ENCODE measurements at regions not wholly inside any gene's neighbourhood (a gene's known extent, or its start where the extent isn't known, plus 50 kb on each side); places are given as distances from the start of the nearest gene placed in this dataset.

GRCh38 chr9:7456793-7457530 lies 342.6 kb downstream of the DMAC1 start:
- H3K79me2 ChIP-seq = no peaks in the 10 kb centered on the region
- no peak for TF ChIP-seq CTCF (IDR thresholded peaks at IDR 0.05)
- no peaks in the 10 kb centered on the region for H3K9me3 ChIP-seq (ENCODE audit: control insufficient read depth, low read length)
- no peaks in the 10 kb centered on the region for H3K27me3 ChIP-seq (ENCODE audit: control insufficient read depth, insufficient read depth, low read length)
- no peak overlapping the region for H3K9ac ChIP-seq
- no peak overlapping the region for H3K4me3 ChIP-seq (ENCODE audit: low read depth, low read length)
- no peak overlapping the region for H2AFZ ChIP-seq
- no peak overlapping the region for H3K27ac ChIP-seq
- H3K36me3 ChIP-seq (ENCODE audit: control insufficient read depth, insufficient read depth, low read length) = no peaks in the 10 kb centered on the region
- no peak overlapping the region for H3K4me2 ChIP-seq (ENCODE audit: low read length)
- no peaks in the 10 kb centered on the region for H3K4me1 ChIP-seq

GRCh38 chr9:7456377-7456776 lies 343.2 kb downstream of the DMAC1 start:
- no peak overlapping the region for H3K9ac ChIP-seq
- H3K27me3 ChIP-seq (ENCODE audit: control insufficient read depth, insufficient read depth, low read length) = no peaks in the 10 kb centered on the region
- H2AFZ ChIP-seq = no peak overlapping the region
- no peaks in the 10 kb centered on the region for H3K4me1 ChIP-seq
- H3K36me3 ChIP-seq (ENCODE audit: control insufficient read depth, insufficient read depth, low read length) = no peaks in the 10 kb centered on the region
- no peak for TF ChIP-seq CTCF (IDR thresholded peaks at IDR 0.05)
- H3K9me3 ChIP-seq (ENCODE audit: control insufficient read depth, low read length) = no peaks in the 10 kb centered on the region
- H3K79me2 ChIP-seq = no peaks in the 10 kb centered on the region
- no peak overlapping the region for H3K27ac ChIP-seq
- H3K4me3 ChIP-seq (ENCODE audit: low read depth, low read length) = no peak overlapping the region
- H3K4me2 ChIP-seq (ENCODE audit: low read length) = no peak overlapping the region

GRCh38 chr9:7454624-7455023 lies 345.0 kb downstream of the DMAC1 start:
- no peaks in the 10 kb centered on the region for H3K27me3 ChIP-seq (ENCODE audit: control insufficient read depth, insufficient read depth, low read length)
- H3K4me3 ChIP-seq (ENCODE audit: low read depth, low read length) = no peak overlapping the region
- H2AFZ ChIP-seq = no peak overlapping the region
- H3K27ac ChIP-seq = no peak overlapping the region
- H3K4me1 ChIP-seq = no peaks in the 10 kb centered on the region
- no peaks in the 10 kb centered on the region for H3K79me2 ChIP-seq
- no peak overlapping the region for H3K9ac ChIP-seq
- H3K9me3 ChIP-seq (ENCODE audit: control insufficient read depth, low read length) = no peaks in the 10 kb centered on the region
- no peak for TF ChIP-seq CTCF (IDR thresholded peaks at IDR 0.05)
- H3K36me3 ChIP-seq (ENCODE audit: control insufficient read depth, insufficient read depth, low read length) = no peaks in the 10 kb centered on the region
- H3K4me2 ChIP-seq (ENCODE audit: low read length) = no peak overlapping the region

- Histone ChIP-seq H3K4me1 (no peaks in the 10 kb centered on the region), H3K9me3 (ENCODE audit: control insufficient read depth, low read length) (no peaks in the 10 kb centered on the region), H2AFZ (no peak overlapping the region), H3K9ac (no peak overlapping the region), H3K79me2 (no peaks in the 10 kb centered on the region), H3K36me3 (ENCODE audit: control insufficient read depth, insufficient read depth, low read length) (no peaks in the 10 kb centered on the region), H3K27ac (no peak overlapping the region), H3K4me2 (ENCODE audit: low read length) (no peak overlapping the region), H3K4me3 (ENCODE audit: low read depth, low read length) (no peak overlapping the region), H3K27me3 (ENCODE audit: control insufficient read depth, insufficient read depth, low read length) (no peaks in the 10 kb centered on the region)
- no peak for TF ChIP-seq CTCF (IDR thresholded peaks at IDR 0.05)
Measured at GRCh38 chr9:7452378-7452777, 347.2 kb downstream of the DMAC1 start.

GRCh38 chr9:7451062-7451461 lies 348.5 kb downstream of the DMAC1 start:
- H2AFZ ChIP-seq = no peak overlapping the region
- H3K9me3 ChIP-seq (ENCODE audit: control insufficient read depth, low read length) = no peaks in the 10 kb centered on the region
- no peaks in the 10 kb centered on the region for H3K27me3 ChIP-seq (ENCODE audit: control insufficient read depth, insufficient read depth, low read length)
- no peak overlapping the region for H3K4me3 ChIP-seq (ENCODE audit: low read depth, low read length)
- H3K36me3 ChIP-seq (ENCODE audit: control insufficient read depth, insufficient read depth, low read length) = no peaks in the 10 kb centered on the region
- H3K9ac ChIP-seq = no peak overlapping the region
- H3K4me1 ChIP-seq = no peaks in the 10 kb centered on the region
- H3K4me2 ChIP-seq (ENCODE audit: low read length) = no peak overlapping the region
- H3K27ac ChIP-seq = no peak overlapping the region
- H3K79me2 ChIP-seq = no peaks in the 10 kb centered on the region
- no peak for TF ChIP-seq CTCF (IDR thresholded peaks at IDR 0.05)
